HFFc6 (cell line): ENCODE measurements at regions not wholly inside any gene's neighbourhood (a gene's known extent, or its start where the extent isn't known, plus 50 kb on each side); places are given as distances from the start of the nearest gene placed in this dataset.

Experiments
- DNase-seq: peaks from one replicate; pipeline ENCODE4 v3.0.0-alpha.2; 2018
- H3K27ac Mint-ChIP-seq: 2 replicates; pipeline ENCODE4 v1.8.0; 2020; ENCODE audit warnings: mild to moderate bottlenecking, mixed read lengths
- H3K27me3 Mint-ChIP-seq: 2 replicates; pipeline ENCODE4 v1.8.0; 2021; ENCODE audit warnings: mild to moderate bottlenecking, moderate library complexity, mixed read lengths; ENCODE audit not compliant: insufficient read depth
- H3K36me3 Mint-ChIP-seq: 2 replicates; pipeline ENCODE4 v1.8.0; 2021; ENCODE audit warnings: low read depth, mixed read lengths
- H3K4me1 Mint-ChIP-seq: 2 replicates; pipeline ENCODE4 v1.8.0; 2020; ENCODE audit warnings: low read depth, mixed read lengths
- H3K4me3 Mint-ChIP-seq: 2 replicates; pipeline ENCODE4 v1.8.0; 2020; ENCODE audit warnings: mild to moderate bottlenecking, moderate library complexity, mixed read lengths
- H3K9me3 Mint-ChIP-seq: 2 replicates; pipeline ENCODE4 v1.8.0; 2020; ENCODE audit warnings: mild to moderate bottlenecking, mixed read lengths
- TF ChIP-seq, protein P1 (sequence below): fragments of 200-600 bp; sonication (generic); IDR thresholded peaks from 2 replicates; pipeline ENCODE4 v1.5.0; 2021; ENCODE audit warnings: antibody characterized with exemption, mild to moderate bottlenecking

DNA sequence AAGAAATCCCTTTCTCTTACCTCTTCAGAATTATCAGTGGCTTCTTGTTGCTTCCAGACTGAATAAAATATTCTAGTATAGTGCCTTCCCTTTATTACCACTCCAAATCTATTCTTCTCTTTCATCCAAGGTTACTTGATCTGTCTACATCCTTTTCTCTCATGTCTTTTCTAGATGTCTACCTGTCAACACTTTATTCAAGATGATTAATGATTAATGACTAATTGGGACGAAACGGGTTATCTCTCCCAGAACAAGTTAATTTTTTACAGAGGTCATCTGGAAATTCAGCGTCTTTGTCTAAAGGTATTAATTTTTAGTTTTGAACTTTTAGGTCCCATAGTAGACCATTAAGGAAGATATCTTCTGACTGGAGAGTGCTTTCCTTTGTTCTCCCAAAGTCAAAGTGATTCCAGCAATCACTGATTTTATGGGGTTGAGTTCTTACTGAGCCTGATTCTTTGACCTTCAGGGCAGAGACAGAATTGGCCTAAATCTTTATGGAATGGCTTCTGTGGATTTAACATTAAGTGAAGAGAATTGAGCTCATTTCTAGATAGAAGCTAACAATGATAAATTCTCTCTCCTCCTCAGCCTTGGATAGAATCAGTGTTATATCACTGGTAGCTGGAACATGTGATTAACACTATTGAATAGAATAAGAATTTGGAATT lies 335.4 kb upstream of the TEX13C start:
- Mint-ChIP-seq H3K9me3 (0 out of 2 replicates have a peak, but pooled peaks cover 3% of the 10 kb centered on the region), H3K4me3 (no peak overlapping the region), H3K36me3 (no peaks in the 10 kb centered on the region), H3K27me3 (no peaks in the 10 kb centered on the region; the same call in 1 of the 2 replicates), H3K27ac (no peak overlapping the region), H3K4me1 (no peaks in the 10 kb centered on the region)
- TF ChIP-seq, protein P1, sequence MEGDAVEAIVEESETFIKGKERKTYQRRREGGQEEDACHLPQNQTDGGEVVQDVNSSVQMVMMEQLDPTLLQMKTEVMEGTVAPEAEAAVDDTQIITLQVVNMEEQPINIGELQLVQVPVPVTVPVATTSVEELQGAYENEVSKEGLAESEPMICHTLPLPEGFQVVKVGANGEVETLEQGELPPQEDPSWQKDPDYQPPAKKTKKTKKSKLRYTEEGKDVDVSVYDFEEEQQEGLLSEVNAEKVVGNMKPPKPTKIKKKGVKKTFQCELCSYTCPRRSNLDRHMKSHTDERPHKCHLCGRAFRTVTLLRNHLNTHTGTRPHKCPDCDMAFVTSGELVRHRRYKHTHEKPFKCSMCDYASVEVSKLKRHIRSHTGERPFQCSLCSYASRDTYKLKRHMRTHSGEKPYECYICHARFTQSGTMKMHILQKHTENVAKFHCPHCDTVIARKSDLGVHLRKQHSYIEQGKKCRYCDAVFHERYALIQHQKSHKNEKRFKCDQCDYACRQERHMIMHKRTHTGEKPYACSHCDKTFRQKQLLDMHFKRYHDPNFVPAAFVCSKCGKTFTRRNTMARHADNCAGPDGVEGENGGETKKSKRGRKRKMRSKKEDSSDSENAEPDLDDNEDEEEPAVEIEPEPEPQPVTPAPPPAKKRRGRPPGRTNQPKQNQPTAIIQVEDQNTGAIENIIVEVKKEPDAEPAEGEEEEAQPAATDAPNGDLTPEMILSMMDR = no peak
- no peak for DNase-seq

DNA sequence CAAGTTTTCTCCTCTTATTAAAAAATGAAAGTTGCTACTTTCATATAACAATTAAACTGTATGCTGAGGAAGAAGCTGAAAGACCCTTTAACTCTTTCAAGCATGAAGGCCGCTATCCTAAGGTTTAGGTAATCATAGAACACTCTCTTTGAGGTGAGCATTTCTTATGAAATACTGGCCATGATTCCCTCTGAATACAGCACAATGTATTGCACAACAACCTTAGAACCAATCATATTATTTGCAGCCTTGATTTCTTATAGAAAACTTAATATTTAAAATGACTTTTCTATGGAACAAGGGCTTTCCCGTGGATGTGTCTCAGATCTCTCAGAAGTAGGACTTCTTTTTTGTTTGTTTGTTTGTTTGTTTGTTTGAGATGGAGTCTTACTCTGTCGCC lies 333.4 kb upstream of the TEX13C start:
- 0 out of 2 replicates have a peak, but pooled peaks cover 3% of the 10 kb centered on the region for H3K9me3 Mint-ChIP-seq
- H3K27ac Mint-ChIP-seq = no peak overlapping the region
- H3K36me3 Mint-ChIP-seq = no peaks in the 10 kb centered on the region; the same call in 1 of the 2 replicates
- no peak overlapping the region for H3K4me3 Mint-ChIP-seq
- no peak for DNase-seq
- TF ChIP-seq, protein P1 = no peak
- no peaks in the 10 kb centered on the region for H3K4me1 Mint-ChIP-seq
- no peaks in the 10 kb centered on the region for H3K27me3 Mint-ChIP-seq

DNA sequence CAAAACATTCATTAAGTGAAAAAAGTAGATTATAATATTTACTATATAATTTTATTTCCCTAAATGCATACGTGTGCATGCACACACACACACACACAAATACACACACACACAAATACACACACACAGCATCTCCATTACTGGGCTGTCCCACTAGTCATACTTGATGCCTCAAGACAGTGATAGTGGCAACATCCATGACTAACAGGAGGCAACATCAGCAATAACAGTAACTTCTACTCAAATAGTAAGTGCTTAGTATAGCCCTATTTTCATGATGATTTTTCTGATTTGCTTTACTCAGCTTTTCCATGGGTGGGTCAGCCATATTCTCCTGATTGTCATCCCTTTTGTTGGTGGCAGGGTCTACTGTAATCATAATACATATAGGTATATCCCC lies 325.9 kb upstream of the TEX13C start:
- Mint-ChIP-seq H3K36me3 (no peaks in the 10 kb centered on the region; the same call in 1 of the 2 replicates), H3K9me3 (no peaks in the 10 kb centered on the region; the same call in 1 of the 2 replicates), H3K27me3 (no peaks in the 10 kb centered on the region), H3K4me1 (no peaks in the 10 kb centered on the region), H3K4me3 (no peak overlapping the region), H3K27ac (no peak overlapping the region)
- TF ChIP-seq, protein P1 = no peak
- DNase-seq = no peak

DNA sequence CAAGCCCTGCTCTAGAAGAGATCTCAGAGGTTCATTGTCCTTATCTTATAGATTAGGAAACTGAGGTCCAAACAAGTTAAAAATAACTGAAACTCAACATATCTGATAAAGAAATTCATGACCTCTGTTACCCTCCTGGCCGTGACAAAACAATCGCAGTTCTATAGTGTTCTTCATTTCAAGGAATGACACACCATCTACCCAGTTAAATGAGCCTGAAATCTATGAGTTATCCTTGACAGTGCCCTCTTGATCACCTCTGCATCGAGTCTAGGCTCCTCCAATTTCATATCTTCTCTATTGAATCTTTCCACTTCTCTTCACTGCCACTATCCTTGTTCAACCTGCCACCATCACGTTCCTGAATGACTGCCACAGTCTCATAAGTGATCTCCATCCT lies 325.3 kb upstream of the TEX13C start:
- Mint-ChIP-seq H3K27me3 (no peaks in the 10 kb centered on the region), H3K36me3 (no peaks in the 10 kb centered on the region; the same call in 1 of the 2 replicates), H3K9me3 (no peaks in the 10 kb centered on the region; the same call in 1 of the 2 replicates), H3K27ac (no peak overlapping the region), H3K4me3 (no peak overlapping the region), H3K4me1 (no peaks in the 10 kb centered on the region)
- TF ChIP-seq, protein P1 = no peak
- DNase-seq = no peak

DNA sequence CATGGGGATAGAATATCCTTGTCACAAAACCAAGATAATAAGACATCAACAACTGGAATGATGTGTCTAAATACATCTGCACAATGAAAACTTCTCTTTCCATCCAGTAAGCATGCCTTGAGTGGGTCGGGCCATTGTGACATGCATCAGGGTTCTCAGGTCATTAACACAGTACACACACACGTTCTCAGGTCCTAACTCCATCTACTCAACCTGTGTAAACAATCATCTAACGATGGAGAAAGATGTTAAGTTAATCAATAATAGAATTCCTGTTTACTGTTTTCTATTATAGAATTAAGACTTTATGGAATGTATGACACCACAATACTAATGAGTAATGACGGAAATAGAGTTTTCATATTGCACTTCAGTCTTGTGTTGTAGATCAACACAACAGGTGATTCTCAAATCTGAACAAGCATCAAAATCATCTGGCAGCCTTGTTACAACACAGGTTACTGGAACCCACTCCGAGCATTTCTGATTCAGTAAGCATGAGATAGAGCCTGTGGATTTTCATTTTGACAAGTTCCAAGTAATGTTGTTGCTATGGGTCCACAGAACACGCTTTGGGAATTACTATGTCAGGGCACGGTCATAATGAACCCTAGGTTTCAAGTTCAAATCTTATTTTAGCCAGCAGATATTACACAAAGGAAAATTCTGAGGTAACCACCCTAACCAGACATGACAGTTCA lies 315.8 kb upstream of the TEX13C start:
- no peaks in the 10 kb centered on the region for H3K27me3 Mint-ChIP-seq
- H3K27ac Mint-ChIP-seq = no peak overlapping the region
- TF ChIP-seq, protein P1 = no peak
- DNase-seq = no peak
- peaks cover 14% of the 10 kb centered on the region for H3K9me3 Mint-ChIP-seq
- H3K36me3 Mint-ChIP-seq = no peaks in the 10 kb centered on the region
- H3K4me3 Mint-ChIP-seq = no peak overlapping the region
- H3K4me1 Mint-ChIP-seq = no peaks in the 10 kb centered on the region
